ENCODE measurements at regions not wholly inside any gene's neighbourhood (a gene's known extent, or its start where the extent isn't known, plus 50 kb on each side); places are given as distances from the start of the nearest gene placed in this dataset.

GRCh38 chr11:122360875-122361274 is 244.9 kb upstream of the BLID start:
- no peak for TF ChIP-seq CTCF (IDR thresholded peaks at IDR 0.05)
- TF ChIP-seq POLR2AphosphoS5 (IDR thresholded peaks at IDR 0.05) = no peak
- TF ChIP-seq POLR2A (IDR thresholded peaks at IDR 0.05) = no peak
- no peak for TF ChIP-seq EP300 (IDR thresholded peaks at IDR 0.05)

All from stomach (tissue), 4 donors.